ENCODE measurements at regions not wholly inside any gene's neighbourhood (a gene's known extent, or its start where the extent isn't known, plus 50 kb on each side); places are given as distances from the start of the nearest gene placed in this dataset.

DNA sequence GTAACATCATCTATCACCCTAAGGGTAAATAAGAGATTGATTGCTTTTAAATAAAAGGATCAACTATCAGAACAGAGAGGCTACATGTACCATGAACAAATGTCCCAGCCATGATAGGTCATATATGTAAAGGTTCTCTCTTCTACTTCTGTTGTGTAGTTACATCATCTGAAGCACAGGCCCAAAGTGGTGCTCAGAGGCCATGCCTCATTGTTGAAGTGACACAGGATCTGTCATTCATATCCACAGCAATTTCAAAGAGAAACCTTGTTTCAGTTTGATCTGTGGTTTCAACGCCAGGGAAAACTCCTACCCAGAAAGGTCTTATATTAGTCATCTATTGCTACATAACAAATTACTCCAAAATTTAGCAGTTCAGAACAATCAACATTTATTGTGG, 269.2 kb upstream of the MAOA start:
- Histone ChIP-seq H3K9ac (ENCODE audit: insufficient read depth, low read length) (no peak overlapping the region), H4K20me1 (ENCODE audit: control insufficient read depth, extremely low read depth, insufficient read depth, low read length) (no peaks in the 10 kb centered on the region), H3K4me3 (replicated peaks in 1 of 4; ENCODE audit: control extremely low read depth in 1 of 4, insufficient read depth in 1 of 4, low read depth in 3 of 4, low read length in 4 of 4) (no peak overlapping the region), H3K36me3 (ENCODE audit: control insufficient read depth, insufficient read depth, low read length) (no peaks in the 10 kb centered on the region), H3K4me2 (ENCODE audit: extremely low read depth, insufficient read depth, low read length) (no peak overlapping the region), H2AFZ (ENCODE audit: low read length) (no peak overlapping the region), H3K4me1 (ENCODE audit: control insufficient read depth, extremely low read depth, insufficient read depth, low read length) (no peaks in the 10 kb centered on the region), H3K27ac (ENCODE audit: insufficient read depth, low read length) (no peak overlapping the region), H3K27me3 (ENCODE audit: control insufficient read depth, insufficient read depth, low read length) (no peaks in the 10 kb centered on the region), H3K79me2 (ENCODE audit: control insufficient read depth, insufficient read depth, low read length) (no peaks in the 10 kb centered on the region), H3K9me3 (ENCODE audit: control insufficient read depth, insufficient read depth, low read depth, low read length) (no peaks in the 10 kb centered on the region)
- no peak for DNase-seq (ENCODE audit: low read depth in 2 of 2)
- no peak for TF ChIP-seq CTCF (conservative IDR thresholded peaks at IDR 0.05 in 1 of 2, IDR thresholded peaks at IDR 0.05 in 1 of 2; ENCODE audit: low read depth in 1 of 2, low read length in 2 of 2)
- TF ChIP-seq EZH2 (IDR thresholded peaks at IDR 0.05; ENCODE audit: low read length, missing control alignments): no peak

DNA sequence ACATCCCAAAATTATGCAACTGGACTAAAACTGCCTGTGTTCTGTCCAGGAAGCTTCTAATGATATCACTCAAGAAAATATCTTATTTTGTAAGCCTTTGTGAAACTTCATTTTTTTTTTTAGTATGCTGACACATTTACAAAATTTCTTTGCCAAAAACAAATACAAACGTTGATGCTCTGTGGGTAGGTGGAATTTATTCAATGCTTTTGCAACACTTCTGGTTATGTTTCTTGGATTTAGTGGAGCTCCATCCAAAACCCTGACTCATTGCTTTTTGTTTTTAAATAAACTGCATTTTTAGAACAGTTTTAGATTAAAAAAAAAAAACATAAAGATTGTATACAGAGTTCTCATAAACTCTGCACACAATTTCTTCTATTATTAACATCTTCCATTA, 250.9 kb upstream of the MAOA start:
- no peak for DNase-seq (ENCODE audit: low read depth in 2 of 2)
- H3K27me3 ChIP-seq (ENCODE audit: control insufficient read depth, insufficient read depth, low read length): no peaks in the 10 kb centered on the region

GRCh38 chrX:43423876-43424275, 232.2 kb upstream of the MAOA start:
- DNase-seq (ENCODE audit: low read depth in 2 of 2): no peak
- Histone ChIP-seq H3K27ac (ENCODE audit: insufficient read depth, low read length) (no peak overlapping the region), H3K36me3 (ENCODE audit: control insufficient read depth, insufficient read depth, low read length) (no peaks in the 10 kb centered on the region), H3K4me2 (ENCODE audit: extremely low read depth, insufficient read depth, low read length) (no peak overlapping the region), H2AFZ (ENCODE audit: low read length) (no peak overlapping the region), H4K20me1 (ENCODE audit: control insufficient read depth, extremely low read depth, insufficient read depth, low read length) (no peaks in the 10 kb centered on the region), H3K4me3 (replicated peaks in 1 of 4; ENCODE audit: control extremely low read depth in 1 of 4, insufficient read depth in 1 of 4, low read depth in 3 of 4, low read length in 4 of 4) (no peak overlapping the region), H3K4me1 (ENCODE audit: control insufficient read depth, extremely low read depth, insufficient read depth, low read length) (no peaks in the 10 kb centered on the region), H3K79me2 (ENCODE audit: control insufficient read depth, insufficient read depth, low read length) (no peaks in the 10 kb centered on the region), H3K9ac (ENCODE audit: insufficient read depth, low read length) (no peak overlapping the region), H3K9me3 (ENCODE audit: control insufficient read depth, insufficient read depth, low read depth, low read length) (no peaks in the 10 kb centered on the region), H3K27me3 (ENCODE audit: control insufficient read depth, insufficient read depth, low read length) (no peaks in the 10 kb centered on the region)
- TF ChIP-seq CTCF (conservative IDR thresholded peaks at IDR 0.05 in 1 of 2, IDR thresholded peaks at IDR 0.05 in 1 of 2; ENCODE audit: low read depth in 1 of 2, low read length in 2 of 2) (no peak), EZH2 (IDR thresholded peaks at IDR 0.05; ENCODE audit: low read length, missing control alignments) (no peak)

More for the DNA sequence above, 250.9 kb upstream of the MAOA start:
- TF ChIP-seq CTCF (conservative IDR thresholded peaks at IDR 0.05 in 1 of 2, IDR thresholded peaks at IDR 0.05 in 1 of 2; ENCODE audit: low read depth in 1 of 2, low read length in 2 of 2) (no peak), EZH2 (IDR thresholded peaks at IDR 0.05; ENCODE audit: low read length, missing control alignments) (no peak)
- H3K79me2 ChIP-seq (ENCODE audit: control insufficient read depth, insufficient read depth, low read length): no peaks in the 10 kb centered on the region
- no peaks in the 10 kb centered on the region for H4K20me1 ChIP-seq (ENCODE audit: control insufficient read depth, extremely low read depth, insufficient read depth, low read length)
- H3K36me3 ChIP-seq (ENCODE audit: control insufficient read depth, insufficient read depth, low read length): no peaks in the 10 kb centered on the region
- no peaks in the 10 kb centered on the region for H3K9me3 ChIP-seq (ENCODE audit: control insufficient read depth, insufficient read depth, low read depth, low read length)
- H3K4me1 ChIP-seq (ENCODE audit: control insufficient read depth, extremely low read depth, insufficient read depth, low read length): no peaks in the 10 kb centered on the region
- H3K27ac ChIP-seq (ENCODE audit: insufficient read depth, low read length): no peak overlapping the region
- H3K9ac ChIP-seq (ENCODE audit: insufficient read depth, low read length): no peak overlapping the region
- H3K4me2 ChIP-seq (ENCODE audit: extremely low read depth, insufficient read depth, low read length): no peak overlapping the region
- H2AFZ ChIP-seq (ENCODE audit: low read length): no peak overlapping the region
- H3K4me3 ChIP-seq (replicated peaks in 1 of 4; ENCODE audit: control extremely low read depth in 1 of 4, insufficient read depth in 1 of 4, low read depth in 3 of 4, low read length in 4 of 4): no peak overlapping the region
